Stomach (tissue), 4 donors: ENCODE measurements at regions not wholly inside any gene's neighbourhood (a gene's known extent, or its start where the extent isn't known, plus 50 kb on each side); places are given as distances from the start of the nearest gene placed in this dataset.

Experiments
- EP300 ChIP-seq: sonication (generic); formaldehyde crosslinking; IDR thresholded peaks from one replicate; pipeline ENCODE4 v1.6.1; 2017; ENCODE audit warnings: antibody characterized with exemption
- POLR2A ChIP-seq, 4 donors: fragments of 450-650 bp; IDR thresholded peaks; one replicate each; pipeline ENCODE4 v1.6.1; 2016; ENCODE audit warnings: antibody characterized with exemption in 4 of 4, control low read depth in 2 of 4, mild to moderate bottlenecking in 1 of 4, moderate library complexity in 1 of 4
- POLR2AphosphoS5 ChIP-seq, 3 donors: sonication (generic); formaldehyde crosslinking; IDR thresholded peaks; one replicate each; pipeline ENCODE4 v1.6.1; 2016; ENCODE audit warnings: antibody characterized with exemption in 3 of 3
- TF ChIP-seq, protein P1 (sequence below), 7 experiments: fragments of 450-650 bp in 4 of 7; fragments of 200-600 bp in 3 of 7; sonication (generic) in 3 of 7; IDR thresholded peaks; one replicate each; pipeline ENCODE4 v1.5.1; 2016 to 2019; ENCODE audit warnings: antibody characterized with exemption in 7 of 7, control low read depth in 2 of 7, mild to moderate bottlenecking in 1 of 7

DNA sequence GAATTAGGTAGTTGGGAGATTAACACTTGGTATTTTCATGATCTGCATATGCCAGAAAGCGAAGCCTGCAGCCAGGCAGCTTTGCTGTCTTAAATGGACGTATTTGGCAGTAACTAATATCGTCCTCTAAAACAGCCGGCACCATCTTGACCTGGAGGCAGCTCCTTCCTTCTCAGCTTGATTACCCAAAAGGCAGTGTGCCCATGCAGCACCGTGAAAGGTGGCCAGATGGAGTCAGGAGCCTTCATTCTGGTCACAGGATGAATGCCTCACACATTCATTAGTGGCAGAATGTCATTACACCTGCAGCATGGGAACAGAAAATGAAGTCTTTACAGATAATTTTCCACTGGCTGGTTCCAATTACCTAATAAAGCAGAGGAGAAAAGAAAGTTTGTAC lies 59.0 kb upstream of the FLT1 start:
- TF ChIP-seq, protein P1, sequence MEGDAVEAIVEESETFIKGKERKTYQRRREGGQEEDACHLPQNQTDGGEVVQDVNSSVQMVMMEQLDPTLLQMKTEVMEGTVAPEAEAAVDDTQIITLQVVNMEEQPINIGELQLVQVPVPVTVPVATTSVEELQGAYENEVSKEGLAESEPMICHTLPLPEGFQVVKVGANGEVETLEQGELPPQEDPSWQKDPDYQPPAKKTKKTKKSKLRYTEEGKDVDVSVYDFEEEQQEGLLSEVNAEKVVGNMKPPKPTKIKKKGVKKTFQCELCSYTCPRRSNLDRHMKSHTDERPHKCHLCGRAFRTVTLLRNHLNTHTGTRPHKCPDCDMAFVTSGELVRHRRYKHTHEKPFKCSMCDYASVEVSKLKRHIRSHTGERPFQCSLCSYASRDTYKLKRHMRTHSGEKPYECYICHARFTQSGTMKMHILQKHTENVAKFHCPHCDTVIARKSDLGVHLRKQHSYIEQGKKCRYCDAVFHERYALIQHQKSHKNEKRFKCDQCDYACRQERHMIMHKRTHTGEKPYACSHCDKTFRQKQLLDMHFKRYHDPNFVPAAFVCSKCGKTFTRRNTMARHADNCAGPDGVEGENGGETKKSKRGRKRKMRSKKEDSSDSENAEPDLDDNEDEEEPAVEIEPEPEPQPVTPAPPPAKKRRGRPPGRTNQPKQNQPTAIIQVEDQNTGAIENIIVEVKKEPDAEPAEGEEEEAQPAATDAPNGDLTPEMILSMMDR (IDR thresholded peaks at IDR 0.05), result no peak
- TF ChIP-seq POLR2A (IDR thresholded peaks at IDR 0.05) (no peak), EP300 (no peak), POLR2AphosphoS5 (IDR thresholded peaks at IDR 0.05) (no peak)
